ENCODE measurements at regions not wholly inside any gene's neighbourhood (a gene's known extent, or its start where the extent isn't known, plus 50 kb on each side); places are given as distances from the start of the nearest gene placed in this dataset.

GRCh38 chr3:76122007-76122406, 336.7 kb upstream of the ZNF717 start:
- TF ChIP-seq CTCF (IDR thresholded peaks at IDR 0.05; ENCODE audit: insufficient read depth, low read length) (no peak), POLR2AphosphoS5 (IDR thresholded peaks at IDR 0.05; ENCODE audit: low read depth) (no peak)
- DNase-seq (ENCODE audit: low read depth in 1 of 2, low spot score in 1 of 2), result no peak
- no peak overlapping the region for H3K4me3 ChIP-seq (replicated peaks; ENCODE audit: insufficient read depth, low read length)
- H3K27me3 ChIP-seq (ENCODE audit: insufficient read depth, poor library complexity, severe bottlenecking), result no peaks in the 10 kb centered on the region
- H3K27ac ChIP-seq (replicated peaks), result no peak overlapping the region

- no peaks in the 10 kb centered on the region for H3K27me3 ChIP-seq (ENCODE audit: insufficient read depth, poor library complexity, severe bottlenecking)
- H3K27ac ChIP-seq (replicated peaks), result no peak overlapping the region
- no peak for TF ChIP-seq REST (IDR thresholded peaks at IDR 0.05; ENCODE audit: insufficient replicate concordance, low read depth)
- no peak for TF ChIP-seq SPI1 (IDR thresholded peaks at IDR 0.05; ENCODE audit: borderline replicate concordance, low read depth)
- TF ChIP-seq POLR2AphosphoS5 (IDR thresholded peaks at IDR 0.05; ENCODE audit: low read depth), result no peak
- TF ChIP-seq CTCF (IDR thresholded peaks at IDR 0.05; ENCODE audit: insufficient read depth, low read length), result no peak
- TF ChIP-seq GABPA (IDR thresholded peaks at IDR 0.05; ENCODE audit: low read depth), result no peak
Observed at GRCh38 chr3:76129441-76129840, 344.1 kb upstream of the ZNF717 start.

GRCh38 chr3:76131396-76132153, 346.2 kb upstream of the ZNF717 start:
- Histone ChIP-seq H3K27ac (replicated peaks) (no peak overlapping the region), H3K27me3 (ENCODE audit: insufficient read depth, poor library complexity, severe bottlenecking) (no peaks in the 10 kb centered on the region), H3K4me3 (replicated peaks; ENCODE audit: insufficient read depth, low read length) (no peak overlapping the region)
- DNase-seq (ENCODE audit: low read depth in 1 of 2, low spot score in 1 of 2), result no peak
- no peak for TF ChIP-seq POLR2AphosphoS5 (IDR thresholded peaks at IDR 0.05; ENCODE audit: low read depth)

More at GRCh38 chr3:76129441-76129840, 344.1 kb upstream of the ZNF717 start:
- no peak for DNase-seq (ENCODE audit: low read depth in 1 of 2, low spot score in 1 of 2)
- no peak overlapping the region for H3K4me3 ChIP-seq (replicated peaks; ENCODE audit: insufficient read depth, low read length)

- DNase-seq (ENCODE audit: low read depth in 1 of 2, low spot score in 1 of 2), result no peak
- TF ChIP-seq GABPA (IDR thresholded peaks at IDR 0.05; ENCODE audit: low read depth) (no peak), SPI1 (IDR thresholded peaks at IDR 0.05; ENCODE audit: borderline replicate concordance, low read depth) (no peak), POLR2AphosphoS5 (IDR thresholded peaks at IDR 0.05; ENCODE audit: low read depth) (no peak), REST (IDR thresholded peaks at IDR 0.05; ENCODE audit: insufficient replicate concordance, low read depth) (no peak), CTCF (IDR thresholded peaks at IDR 0.05; ENCODE audit: insufficient read depth, low read length) (no peak)
- Histone ChIP-seq H3K27me3 (ENCODE audit: insufficient read depth, poor library complexity, severe bottlenecking) (no peaks in the 10 kb centered on the region), H3K4me3 (replicated peaks; ENCODE audit: insufficient read depth, low read length) (no peak overlapping the region), H3K27ac (replicated peaks) (no peak overlapping the region)
Observed at GRCh38 chr3:76132154-76132470, 346.8 kb upstream of the ZNF717 start.

Data from HL-60 (cell line).